ENCODE measurements at regions not wholly inside any gene's neighbourhood (a gene's known extent, or its start where the extent isn't known, plus 50 kb on each side); places are given as distances from the start of the nearest gene placed in this dataset.
"Not testable (repeated sequence)": the region's sequence is repeated elsewhere in the genome, so short reads cannot be mapped to it uniquely, and the experiment has no call there.

GRCh38 chr2:183666031-183666430, 541.8 kb downstream of the NUP35 start:
- DNase-seq, result no peak

DNA sequence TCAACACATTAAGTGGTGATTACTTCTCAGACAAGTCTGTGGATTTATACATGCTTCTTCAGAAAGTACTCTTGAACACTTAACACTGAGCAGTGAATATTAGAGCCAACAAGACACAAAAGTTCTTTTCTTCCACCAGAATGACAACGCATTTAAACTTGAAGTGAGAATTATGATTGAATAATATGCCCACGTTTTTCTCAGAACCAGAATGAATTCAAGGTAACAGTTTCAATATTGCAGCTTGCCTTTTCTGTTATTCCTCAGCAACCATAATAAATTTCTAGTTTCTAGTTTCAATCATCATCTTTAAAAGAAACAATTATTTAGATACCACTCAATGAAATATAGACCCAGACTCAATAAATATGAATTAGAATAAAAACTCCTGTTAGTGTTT, 547.0 kb downstream of the NUP35 start:
- no peak for DNase-seq

DNA sequence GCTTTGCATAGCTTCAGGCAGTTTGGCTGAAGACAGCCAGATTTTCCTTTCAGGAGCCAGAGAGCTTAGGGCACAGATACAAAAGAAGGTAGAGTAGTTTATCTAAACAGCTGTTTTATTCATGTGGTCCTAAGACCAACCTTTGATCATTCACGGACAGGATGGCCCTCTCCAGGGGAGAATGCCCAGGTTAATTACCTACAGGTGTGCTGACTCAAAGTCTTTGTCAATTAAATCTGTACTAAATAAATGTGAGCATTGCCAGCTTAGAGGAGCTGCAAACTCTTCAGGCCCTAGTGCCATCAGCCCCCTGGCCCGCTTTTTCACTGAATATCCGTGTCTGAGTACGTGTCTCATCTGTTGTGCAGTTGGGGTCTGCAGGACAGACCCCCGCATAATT, 554.7 kb downstream of the NUP35 start:
- DNase-seq, result no peak

DNA sequence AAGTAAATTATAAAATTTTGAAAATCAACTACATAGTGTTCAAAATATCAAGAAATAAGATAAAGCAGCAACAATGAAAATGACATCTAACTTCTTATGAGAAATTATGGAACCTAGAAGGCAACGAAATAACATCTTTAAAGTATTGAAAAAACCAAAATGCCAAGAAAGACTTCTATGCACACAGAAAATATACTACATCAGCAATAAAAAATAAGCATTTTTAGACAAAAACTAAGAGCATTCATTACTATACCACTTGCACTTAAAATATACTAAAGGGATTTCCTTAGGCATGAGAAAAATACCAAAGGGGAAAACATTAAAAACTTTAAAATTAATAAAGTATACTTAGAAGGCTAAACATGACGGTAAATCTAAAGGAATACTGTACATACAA, 556.3 kb downstream of the NUP35 start:
- no peak for DNase-seq

DNA sequence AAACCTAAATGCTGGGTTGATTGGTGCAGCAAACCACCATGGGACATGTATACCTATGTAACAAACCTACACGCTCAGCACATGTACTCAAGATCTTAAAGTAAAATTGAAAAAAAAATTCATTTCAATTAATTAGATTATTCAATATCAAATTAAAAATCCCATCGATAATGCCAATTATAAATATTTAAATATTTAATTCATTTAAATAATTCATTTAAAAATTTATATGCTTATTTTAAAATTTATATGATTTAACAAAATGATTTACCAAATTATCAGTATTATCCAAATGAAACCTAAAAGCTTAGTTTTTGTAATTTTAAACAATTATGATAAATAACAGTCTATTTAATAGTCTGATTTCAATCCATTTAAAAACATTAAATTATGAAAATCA, 560.4 kb downstream of the NUP35 start:
- DNase-seq, result no peak

DNA sequence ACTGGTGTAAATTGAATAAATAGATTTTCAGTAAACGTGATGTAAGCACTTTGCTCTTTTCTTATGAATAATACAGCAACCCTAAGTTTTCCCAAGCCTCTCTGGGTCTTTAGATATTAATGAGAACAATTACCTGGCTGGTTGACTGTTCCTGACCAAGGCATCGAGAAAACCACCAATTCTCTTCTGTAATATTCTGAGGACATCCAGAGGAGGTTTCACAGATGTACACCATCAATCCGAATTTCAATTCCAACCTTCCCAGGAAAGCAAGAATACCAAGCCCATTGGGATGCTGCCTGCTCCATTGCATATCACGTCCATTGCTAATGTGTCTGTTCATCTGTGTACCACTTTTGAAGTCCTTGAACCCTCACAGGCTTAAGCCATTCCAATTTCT, 571.8 kb downstream of the NUP35 start:
- no peak for DNase-seq

DNA sequence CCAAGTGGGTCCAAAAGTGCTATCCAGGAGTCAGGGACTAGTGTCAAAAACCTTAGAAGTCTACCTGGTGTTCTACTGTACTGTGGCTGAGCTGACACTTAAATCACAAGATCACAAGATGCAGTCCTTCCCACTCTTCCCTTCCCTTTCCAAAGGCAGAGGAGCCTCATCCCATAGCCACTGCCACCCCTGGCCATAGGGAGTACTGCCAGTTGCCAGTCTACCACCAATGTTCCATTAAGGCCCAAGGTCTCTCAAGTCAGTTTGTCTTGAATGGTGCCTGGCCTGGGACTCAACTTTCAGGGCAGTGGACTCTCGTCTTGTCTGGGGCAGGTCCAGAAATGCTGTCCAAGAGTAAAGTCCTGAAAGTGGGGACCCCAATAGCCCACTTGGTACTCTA, 585.6 kb downstream of the NUP35 start:
- DNase-seq, result no peak

GRCh38 chr2:183718246-183718645, 594.0 kb downstream of the NUP35 start:
- DNase-seq, result no peak

DNA sequence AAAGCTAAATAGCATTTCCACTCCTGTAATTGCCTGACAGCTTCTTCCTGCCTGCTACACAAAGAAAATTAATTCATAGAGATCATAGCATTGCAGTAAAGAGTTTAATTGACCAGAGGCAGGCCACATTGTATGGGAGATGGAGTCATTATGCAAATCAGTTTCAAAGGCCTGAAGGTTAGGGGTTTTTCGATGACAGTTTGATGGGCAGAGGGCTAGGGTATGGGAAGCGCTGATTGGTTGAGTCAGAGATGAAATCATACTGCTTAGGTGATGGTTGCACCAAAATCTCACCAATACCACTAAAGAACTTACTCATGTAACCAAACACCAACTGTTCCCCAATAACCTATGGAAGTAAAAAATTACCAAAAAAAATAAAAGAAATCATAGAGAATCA, 599.0 kb downstream of the NUP35 start:
- DNase-seq, result no peak

DNA sequence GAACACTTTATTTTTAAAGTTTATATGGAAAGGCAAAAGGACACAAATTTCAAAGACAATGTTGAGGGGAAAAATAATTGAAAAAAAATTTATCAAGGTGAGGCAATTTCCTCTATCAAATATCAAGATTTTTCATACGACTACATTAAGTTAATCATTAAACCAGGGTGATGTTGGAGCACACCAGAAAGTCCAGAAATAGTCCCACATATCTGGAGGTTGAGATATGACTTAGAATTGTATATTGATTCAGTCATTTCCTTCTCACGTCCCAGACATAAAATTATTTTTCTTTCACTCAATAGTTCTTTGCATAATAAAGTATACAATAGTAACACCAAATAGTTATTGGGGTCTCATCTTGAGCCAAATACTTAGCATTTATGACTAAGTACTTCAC, 605.1 kb downstream of the NUP35 start:
- peak in 1 of 2 experiments; percentile 7 for DNase-seq

GRCh38 chr2:183740241-183740640, 616.0 kb downstream of the NUP35 start:
- DNase-seq, result no peak

DNA sequence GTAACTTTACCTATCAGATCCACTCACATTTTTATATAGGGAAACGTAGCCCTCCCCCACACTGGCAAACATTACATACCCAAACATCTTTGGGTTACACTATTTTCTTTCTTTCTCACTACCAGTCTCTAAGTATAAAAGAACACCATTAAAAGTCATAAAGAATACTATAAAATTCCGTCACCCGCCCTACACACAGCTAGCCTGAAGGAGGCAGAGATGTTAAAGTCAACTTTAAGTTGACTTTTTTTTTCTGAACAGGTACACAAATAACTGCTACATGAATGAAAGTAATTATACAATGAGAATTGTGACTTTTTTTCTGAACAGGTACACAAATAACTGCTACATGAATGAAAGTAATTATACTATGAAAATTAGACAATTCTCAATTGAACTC, 628.3 kb downstream of the NUP35 start:
- DNase-seq, result no peak

GRCh38 chr2:183759033-183759432, 634.8 kb downstream of the NUP35 start:
- no peak for DNase-seq

DNA sequence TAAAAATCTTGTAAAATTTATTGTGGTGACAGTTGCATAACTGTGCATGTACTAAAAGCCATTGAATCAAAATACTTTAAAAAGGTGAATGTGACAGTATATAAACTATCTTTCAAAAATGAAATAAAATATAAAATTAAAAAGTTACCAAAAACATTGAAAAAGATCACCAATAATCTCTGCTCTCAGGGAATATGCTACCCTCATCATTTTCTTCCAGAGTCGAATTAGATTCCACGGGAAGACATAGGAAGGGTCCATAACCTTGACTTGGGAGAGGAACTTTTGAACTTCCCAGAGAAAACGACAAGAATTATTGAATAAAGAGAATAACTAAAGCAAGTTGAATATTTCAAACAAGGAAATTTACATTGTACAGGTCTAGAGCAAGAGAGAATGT, 649.5 kb downstream of the NUP35 start:
- DNase-seq, result no peak

DNA sequence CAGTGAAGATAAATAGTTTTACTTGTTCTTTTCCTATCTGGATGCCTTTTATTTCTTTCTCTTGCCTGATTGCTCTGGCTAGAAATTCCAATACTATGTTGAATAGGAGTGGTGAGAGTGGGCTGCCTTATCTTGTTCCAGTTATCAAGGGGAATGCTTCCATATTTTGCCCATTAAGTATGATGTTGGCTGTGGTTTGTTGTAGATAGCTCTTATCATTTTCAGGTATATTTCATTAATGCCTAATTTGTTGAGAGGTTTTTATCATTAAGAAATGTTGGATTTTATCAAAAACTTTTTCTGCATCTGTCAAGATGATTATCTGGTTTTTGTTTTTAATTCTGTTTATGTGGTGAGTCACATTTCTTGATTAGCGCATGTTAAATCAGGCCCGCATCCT, 655.8 kb downstream of the NUP35 start:
- DNase-seq, result no peak

- no peak for DNase-seq
These were observed 658.2 kb downstream of the NUP35 start for GRCh38 chr2:183782436-183782835.

DNA sequence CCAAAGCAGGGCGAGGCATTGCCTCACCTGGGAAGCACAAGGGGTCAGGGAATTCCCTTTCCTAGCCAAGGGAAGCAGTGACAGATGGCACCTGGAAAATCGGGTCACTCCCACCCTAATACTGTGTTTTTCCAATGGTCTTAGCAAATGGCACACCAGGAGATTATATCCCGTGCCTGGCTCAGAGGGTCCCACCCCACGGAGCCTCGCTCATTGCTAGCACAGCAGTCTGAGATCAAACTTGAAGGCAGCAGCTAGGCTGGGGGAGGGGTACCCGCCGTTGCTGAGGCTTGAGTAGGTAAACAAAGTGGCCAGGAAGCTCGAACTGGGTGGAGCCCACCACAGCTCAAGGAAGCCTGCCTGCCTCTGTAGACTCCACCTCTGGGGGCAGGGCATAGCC, 664.6 kb downstream of the NUP35 start:
- DNase-seq, result not testable (repeated sequence)

DNA sequence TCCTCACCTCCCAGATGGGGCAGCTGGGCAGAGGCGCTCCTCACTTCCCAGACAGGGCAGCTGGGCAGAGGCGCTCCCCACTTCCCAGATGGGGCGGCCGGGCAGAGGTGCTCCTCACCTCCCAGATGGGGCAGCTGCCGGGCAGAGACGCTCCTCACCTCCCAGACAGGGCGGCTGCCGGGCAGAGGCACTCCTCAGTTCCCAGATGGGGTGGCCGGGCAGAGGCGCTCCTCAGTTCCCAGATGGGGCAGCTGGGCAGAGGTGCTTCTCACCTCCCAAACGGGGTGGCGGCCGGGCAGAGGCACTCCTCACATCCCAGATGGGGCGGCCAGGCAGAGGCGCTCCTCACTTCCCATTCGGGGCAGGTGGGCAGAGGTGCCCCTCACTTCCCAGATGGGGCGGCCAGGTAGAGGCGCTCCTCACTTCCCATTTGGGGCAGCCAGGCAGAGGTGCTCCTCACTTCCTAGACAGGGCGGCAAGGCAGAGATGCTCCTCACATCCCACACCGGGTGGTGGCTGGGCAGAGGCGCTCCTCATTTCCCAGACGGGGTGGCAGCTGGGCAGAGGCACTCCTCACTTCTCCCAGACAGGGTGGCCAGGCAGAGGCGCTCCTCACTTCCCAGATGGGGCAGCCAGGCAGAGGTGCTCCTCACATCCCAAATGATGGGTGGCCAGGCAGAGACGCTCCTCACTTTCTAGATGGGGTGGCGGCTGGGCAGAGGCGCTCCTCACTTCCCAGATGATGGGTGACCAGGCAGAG, 668.1 kb downstream of the NUP35 start:
- not testable (repeated sequence) for DNase-seq

DNA sequence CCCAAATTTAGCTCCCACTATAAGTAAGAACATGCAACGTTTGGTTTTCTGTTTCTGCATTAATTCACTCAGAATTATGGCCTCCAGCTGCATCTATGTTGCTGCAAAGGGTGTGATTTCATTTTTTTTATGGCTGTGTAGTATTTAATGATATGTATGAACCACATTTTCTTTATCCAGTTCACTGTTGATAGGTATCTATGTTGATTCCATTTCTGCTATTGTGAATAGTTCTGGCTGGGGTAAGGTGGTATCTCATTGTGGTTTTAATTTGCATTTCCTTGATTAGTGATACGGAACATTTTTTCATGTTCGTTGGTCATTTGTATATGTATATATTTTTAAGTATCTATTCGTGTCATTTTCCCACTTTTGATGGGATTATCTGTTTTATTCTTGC, 674.3 kb downstream of the NUP35 start:
- DNase-seq, result peak; percentile 89 to 98

DNA sequence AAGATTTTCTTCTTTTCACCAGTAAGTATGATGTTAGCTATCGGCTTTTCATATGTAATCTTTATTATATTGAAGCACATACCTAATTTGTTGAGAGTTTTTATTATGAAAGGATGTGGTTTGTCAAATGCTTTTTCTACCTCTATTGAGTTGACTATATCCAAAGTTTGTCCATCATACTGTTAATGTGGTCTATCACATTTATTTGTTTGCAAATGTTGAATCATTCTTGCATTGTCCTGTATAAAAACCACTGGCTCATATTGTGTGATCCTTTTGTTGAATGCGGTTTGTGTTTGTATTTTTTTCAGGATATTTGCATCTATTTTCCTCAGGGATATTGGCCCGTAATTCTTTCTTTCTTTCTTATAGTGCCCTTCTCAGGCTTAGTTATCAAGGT, 675.5 kb downstream of the NUP35 start:
- DNase-seq, result peak; percentile 75 to 82

GRCh38 chr2:183803596-183803995, 679.4 kb downstream of the NUP35 start:
- DNase-seq, result no peak

GRCh38 chr2:183807870-183808269, 683.6 kb downstream of the NUP35 start:
- DNase-seq, result no peak

GRCh38 chr2:183809404-183809803, 685.2 kb downstream of the NUP35 start:
- DNase-seq, result no peak

GRCh38 chr2:183811281-183811680, 687.0 kb downstream of the NUP35 start:
- DNase-seq, result no peak

DNA sequence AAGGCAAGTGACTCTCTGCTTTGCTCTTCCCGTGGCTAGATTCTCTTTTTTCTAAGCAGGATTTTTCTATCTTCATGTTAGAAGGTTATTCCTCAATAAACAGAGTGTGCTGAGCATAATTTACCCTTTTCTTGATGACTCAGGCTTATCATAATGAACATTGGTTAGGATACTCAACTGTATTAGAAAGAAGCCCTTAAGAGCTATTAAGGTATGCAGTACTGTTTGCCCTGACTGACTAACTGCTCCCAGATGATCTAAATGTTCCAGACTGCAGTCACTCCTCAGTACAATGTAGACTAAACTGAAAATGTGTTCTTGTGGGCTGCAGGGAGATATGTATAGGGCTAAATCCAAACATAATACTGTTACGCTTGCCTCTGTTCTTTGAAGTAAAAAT, 687.8 kb downstream of the NUP35 start:
- no peak for DNase-seq

Measured in NCI-H526 (cell line).